GM18870 (cell line): ENCODE measurements at regions not wholly inside any gene's neighbourhood (a gene's known extent, or its start where the extent isn't known, plus 50 kb on each side); places are given as distances from the start of the nearest gene placed in this dataset.
"Not testable (repeated sequence)": the region's sequence is repeated elsewhere in the genome, so short reads cannot be mapped to it uniquely, and the experiment has no call there.

Experiments used
- ATAC-seq: cut with Tn5 transposase; IDR thresholded peaks from one replicate; pipeline ENCODE4 v1.9.1; 2021; ENCODE audit warnings: moderate library complexity; ENCODE audit not compliant: unreplicated experiment

- no peak for ATAC-seq
Measured at GRCh38 chr2:2731816-2732284, 400.8 kb upstream of the MYT1L start.

- ATAC-seq, result no peak
Measured at GRCh38 chr2:2731101-2731815, 400.2 kb upstream of the MYT1L start.

DNA sequence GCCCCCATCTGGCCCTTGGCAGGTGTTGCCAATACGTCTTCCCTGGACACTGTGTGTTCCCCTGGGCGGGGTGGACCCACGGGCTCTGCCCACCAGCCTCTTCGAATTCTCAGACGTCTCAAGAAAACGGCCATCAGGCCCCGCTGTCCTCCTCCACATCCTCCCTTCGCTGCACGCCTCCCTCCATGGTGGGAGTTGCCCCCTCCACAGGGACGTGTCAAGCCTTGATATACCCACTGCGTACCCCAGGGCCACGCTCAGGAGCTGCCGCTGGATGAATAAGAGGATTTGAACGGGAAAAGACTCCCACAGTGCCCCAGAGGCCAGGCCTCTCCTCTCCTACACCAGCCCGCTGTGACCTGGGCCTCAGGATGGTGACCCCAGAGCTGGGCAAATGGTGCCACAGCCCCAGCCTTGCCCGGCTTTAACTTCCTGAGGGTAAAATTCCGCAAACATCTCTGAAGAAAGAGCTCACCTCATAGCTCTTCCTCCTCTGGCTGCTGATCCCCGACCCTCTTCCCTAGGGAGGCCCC, 399.3 kb upstream of the MYT1L start:
- ATAC-seq, result no peak

GRCh38 chr2:2729246-2729645, 398.2 kb upstream of the MYT1L start:
- no peak for ATAC-seq

- ATAC-seq, result no peak
Measured at GRCh38 chr2:2728635-2729034, 397.6 kb upstream of the MYT1L start.

GRCh38 chr2:2727876-2728511, 396.9 kb upstream of the MYT1L start:
- ATAC-seq, result no peak

DNA sequence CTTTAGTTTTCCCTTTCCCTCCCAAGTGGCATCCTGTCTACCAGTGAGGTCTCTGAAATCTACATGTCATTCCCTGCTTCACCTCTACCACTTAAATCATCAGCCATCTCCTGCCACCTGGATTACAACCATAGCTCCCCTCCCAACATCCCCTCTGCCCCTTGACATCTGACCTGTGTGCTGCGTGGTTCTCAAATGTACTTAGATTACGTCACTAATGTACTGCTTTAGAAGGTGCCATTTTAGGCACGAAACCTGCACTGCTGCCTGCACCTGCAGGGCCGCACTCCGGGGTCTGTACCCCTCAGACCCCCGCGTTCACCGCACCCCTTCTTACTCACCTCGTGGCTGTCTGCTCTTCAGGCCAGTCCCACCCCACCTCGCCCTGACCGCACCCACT, 395.1 kb upstream of the MYT1L start:
- no peak for ATAC-seq

- no peak for ATAC-seq
Measured at GRCh38 chr2:2723064-2723463, 392.0 kb upstream of the MYT1L start.

- no peak for ATAC-seq
Measured at GRCh38 chr2:2721296-2721835, 390.3 kb upstream of the MYT1L start.

DNA sequence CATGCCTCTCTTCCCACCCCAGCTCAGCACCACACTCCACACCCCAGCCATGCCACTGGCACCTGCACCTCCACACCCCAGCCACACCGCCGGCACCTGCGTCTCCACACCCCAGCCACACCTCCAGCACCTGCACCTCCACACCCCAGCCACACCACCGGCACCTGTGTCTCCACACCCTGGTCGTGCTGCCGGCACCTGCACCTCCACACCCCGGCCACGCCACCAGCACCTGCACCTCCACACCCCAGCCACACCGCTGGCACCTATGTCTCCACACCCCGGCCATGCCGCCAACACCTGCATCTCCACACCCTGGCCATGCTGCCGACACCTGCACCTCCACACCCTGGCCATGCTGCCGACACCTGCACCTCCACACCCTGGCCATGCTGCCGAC, 389.7 kb upstream of the MYT1L start:
- ATAC-seq, result not testable (repeated sequence)

- ATAC-seq, result no peak
Measured at GRCh38 chr2:2720351-2720750, 389.3 kb upstream of the MYT1L start.

GRCh38 chr2:2719781-2720180, 388.7 kb upstream of the MYT1L start:
- no peak for ATAC-seq

DNA sequence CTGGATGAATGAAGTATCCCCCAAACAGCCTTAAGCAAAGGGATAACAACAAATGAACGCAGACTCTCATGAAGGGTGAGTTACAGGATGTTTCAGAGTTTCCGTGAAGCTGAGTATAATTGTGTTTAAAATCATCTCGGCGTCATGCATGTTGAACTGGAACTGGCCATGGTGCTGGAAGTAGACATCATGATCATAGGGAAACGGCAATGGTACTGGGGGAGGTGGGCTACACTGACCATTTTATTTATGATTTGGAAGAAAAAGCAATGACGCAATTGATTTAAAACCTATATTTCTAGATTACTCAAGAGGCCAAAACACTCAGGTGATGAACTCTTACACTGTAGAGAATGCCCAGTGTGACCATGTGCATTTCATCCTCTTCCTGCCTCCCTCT, 387.9 kb upstream of the MYT1L start:
- no peak for ATAC-seq

DNA sequence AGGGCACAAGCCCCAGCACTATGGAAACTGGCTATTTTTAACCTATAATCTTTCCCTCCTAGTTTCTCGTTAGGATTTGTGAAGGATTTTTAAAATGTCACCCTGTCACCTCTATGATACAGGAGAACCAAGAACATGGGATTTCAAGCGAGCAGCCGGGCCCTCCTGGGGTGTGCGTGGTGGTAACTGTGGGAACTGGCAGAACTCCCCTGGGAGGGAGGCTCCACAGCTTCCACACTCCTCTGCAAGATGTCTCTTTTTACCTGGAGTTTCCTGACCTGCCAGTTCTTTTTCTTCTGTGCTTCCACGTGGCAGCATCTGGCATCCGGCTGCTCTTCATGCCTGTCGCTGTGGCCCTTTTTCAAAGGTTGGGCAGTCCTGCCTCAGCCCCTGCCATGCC, 386.3 kb upstream of the MYT1L start:
- no peak for ATAC-seq

GRCh38 chr2:2716771-2717170, 385.7 kb upstream of the MYT1L start:
- no peak for ATAC-seq

DNA sequence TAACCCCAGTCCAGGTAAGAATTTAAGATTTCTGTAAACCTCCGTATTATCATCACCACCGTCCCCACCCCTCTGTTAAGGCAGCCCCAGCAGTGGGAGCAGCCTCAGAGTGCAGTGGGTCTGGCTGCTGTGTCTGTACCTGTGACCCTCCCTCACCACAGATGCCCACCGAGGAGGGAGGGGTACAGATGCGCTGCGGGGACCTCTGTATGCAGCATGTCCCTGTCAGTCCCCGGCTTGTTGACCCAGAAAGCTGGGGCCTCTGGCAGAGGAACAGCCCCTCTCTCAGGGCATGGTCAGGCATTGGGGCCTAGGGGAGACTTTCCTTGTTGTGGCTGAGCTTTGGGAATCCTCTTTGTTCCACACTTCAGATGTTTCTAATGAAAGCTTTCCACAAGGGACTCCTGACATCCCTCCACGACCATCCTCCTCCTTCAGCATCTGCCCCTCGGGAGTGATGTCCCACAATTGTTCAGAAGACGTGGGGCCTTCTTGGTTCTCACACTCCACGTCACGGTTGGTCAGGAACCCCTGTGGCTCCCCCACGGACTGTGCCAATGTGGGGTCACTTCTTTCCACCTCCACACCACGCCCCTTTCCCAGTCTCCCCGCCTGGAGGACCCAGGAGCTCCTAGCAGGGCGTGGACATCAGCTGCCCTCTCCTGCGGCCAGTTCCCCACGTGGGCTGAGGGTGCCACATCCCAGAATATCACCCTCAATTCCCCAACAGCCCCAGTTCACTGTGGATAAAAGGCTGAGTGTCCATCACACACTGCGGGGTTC, 384.2 kb upstream of the MYT1L start:
- no peak for ATAC-seq

- ATAC-seq, result no peak
Measured at GRCh38 chr2:2714408-2714807, 383.3 kb upstream of the MYT1L start.

DNA sequence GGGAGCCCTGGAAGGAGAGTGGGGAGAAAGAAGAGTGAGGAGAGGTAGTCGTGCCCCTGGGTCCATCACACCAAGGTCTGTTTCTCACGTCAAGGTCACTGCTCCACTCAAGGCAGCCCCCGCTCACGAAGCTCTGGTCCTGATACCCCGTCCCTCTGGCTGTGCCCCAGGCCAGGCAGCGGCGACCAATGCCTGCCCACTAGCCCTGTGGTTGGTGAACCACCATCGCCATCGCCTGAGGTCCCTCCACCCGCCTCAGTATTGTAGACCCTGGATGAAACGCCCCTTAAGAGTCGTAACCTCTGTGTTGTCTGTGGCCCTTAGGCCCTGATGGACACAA, 378.3 kb upstream of the MYT1L start:
- no peak for ATAC-seq

GRCh38 chr2:2708575-2709430, 377.7 kb upstream of the MYT1L start:
- ATAC-seq, result no peak

DNA sequence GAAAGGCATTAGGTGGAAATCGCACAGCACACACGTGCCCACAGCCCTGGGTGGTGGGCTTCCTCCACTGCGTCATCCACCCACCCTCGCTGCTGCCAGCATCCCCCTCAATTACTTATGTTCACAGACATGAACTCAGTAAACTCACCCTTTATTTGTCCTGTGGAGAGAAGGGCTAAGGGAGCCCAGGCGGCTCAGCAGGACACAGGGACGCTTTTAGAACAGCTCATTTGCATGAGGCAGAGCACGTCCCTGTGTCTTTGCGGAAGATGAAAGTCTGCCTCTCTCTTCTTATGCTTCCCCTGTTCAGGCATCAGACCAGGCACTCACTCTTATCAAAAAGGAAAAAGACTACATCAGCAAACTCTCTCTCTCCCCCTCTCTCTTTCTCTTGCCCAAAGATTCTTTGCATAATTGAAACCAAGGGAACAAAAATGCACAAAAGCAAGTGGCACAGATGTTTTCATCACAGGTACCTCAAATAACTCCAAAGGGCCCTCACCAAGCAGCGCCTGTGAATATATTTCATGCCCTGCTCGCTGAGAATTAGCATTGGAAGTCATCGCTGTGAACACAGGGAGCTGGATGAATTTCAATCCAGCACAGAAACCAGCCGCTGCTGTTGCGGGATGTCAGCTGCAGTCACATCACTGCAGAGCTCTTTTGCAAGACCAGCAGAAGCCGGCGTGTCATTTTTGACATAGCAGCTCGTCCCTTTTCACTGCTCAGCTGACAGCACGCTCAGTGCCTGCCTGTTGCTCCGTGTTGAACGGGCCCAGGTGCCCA, 376.3 kb upstream of the MYT1L start:
- ATAC-seq, result no peak
